Stomach (tissue), 4 donors: ENCODE measurements at regions not wholly inside any gene's neighbourhood (a gene's known extent, or its start where the extent isn't known, plus 50 kb on each side); places are given as distances from the start of the nearest gene placed in this dataset.

Source experiments
- EP300 ChIP-seq: sonication (generic); formaldehyde crosslinking; IDR thresholded peaks from one replicate; pipeline ENCODE4 v1.6.1; 2017; ENCODE audit warnings: antibody characterized with exemption
- TF ChIP-seq, protein P1 (sequence below), 7 experiments: fragments of 450-650 bp in 4 of 7; fragments of 200-600 bp in 3 of 7; sonication (generic) in 3 of 7; IDR thresholded peaks; one replicate each; pipeline ENCODE4 v1.5.1; 2016 to 2019; ENCODE audit warnings: antibody characterized with exemption in 7 of 7, control low read depth in 2 of 7, mild to moderate bottlenecking in 1 of 7

DNA sequence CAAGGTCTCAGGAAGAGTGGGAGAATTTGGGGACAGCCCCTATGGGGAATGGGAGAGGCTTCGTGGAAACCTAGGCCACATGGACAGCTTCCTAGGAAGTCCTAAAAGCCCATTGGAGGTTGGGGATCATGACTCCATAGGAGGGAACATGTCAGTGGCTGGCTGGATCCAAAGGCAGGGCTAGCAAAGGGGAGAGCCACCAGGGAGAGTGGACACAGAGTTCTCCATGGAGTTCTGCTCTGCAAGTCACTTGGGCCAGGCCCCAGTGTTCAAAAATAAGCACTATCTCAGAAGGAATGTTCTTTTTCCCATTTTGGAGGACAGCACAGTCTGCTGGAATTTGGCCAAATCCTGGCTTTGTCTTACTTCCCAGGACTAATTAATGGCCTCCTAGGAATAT is 140.6 kb upstream of the RAD23B start:
- TF ChIP-seq EP300, result no peak
- TF ChIP-seq, protein P1, sequence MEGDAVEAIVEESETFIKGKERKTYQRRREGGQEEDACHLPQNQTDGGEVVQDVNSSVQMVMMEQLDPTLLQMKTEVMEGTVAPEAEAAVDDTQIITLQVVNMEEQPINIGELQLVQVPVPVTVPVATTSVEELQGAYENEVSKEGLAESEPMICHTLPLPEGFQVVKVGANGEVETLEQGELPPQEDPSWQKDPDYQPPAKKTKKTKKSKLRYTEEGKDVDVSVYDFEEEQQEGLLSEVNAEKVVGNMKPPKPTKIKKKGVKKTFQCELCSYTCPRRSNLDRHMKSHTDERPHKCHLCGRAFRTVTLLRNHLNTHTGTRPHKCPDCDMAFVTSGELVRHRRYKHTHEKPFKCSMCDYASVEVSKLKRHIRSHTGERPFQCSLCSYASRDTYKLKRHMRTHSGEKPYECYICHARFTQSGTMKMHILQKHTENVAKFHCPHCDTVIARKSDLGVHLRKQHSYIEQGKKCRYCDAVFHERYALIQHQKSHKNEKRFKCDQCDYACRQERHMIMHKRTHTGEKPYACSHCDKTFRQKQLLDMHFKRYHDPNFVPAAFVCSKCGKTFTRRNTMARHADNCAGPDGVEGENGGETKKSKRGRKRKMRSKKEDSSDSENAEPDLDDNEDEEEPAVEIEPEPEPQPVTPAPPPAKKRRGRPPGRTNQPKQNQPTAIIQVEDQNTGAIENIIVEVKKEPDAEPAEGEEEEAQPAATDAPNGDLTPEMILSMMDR (IDR thresholded peaks at IDR 0.05), result no peak
